K562 (cell line): ENCODE measurements at regions not wholly inside any gene's neighbourhood (a gene's known extent, or its start where the extent isn't known, plus 50 kb on each side); places are given as distances from the start of the nearest gene placed in this dataset.

Source experiments
- ATAC-seq: fragments of 200-7000 bp; cut with Tn5 transposase; 3 replicates; pipeline ENCODE4 v1.9.1; 2020; ENCODE audit warnings: moderate library complexity
- BruUV-seq: library from RNA; stranded (reverse); fragments of 400-500 nt; replicated peaks from 2 replicates; lab custom pipeline; 2021; lab: Mats Ljungman, UMichigan
- CTCF ChIA-PET: fragments of 300-600 bp; formaldehyde crosslinking; extraction: SDS; loops from one replicate; lab custom pipeline; 2021; ENCODE audit warnings: low intra/inter-chr PET ratio; lab: Yijun Ruan, JAX
- POLR2A ChIA-PET: fragments of 300-600, 350-650 bp; sonication (Branson Sonifier 250); formaldehyde crosslinking; extraction: SDS; loops from one replicate; lab custom pipeline; 2021; ENCODE audit warnings: antibody characterized with exemption, inconsistent platforms; lab: Yijun Ruan, JAX
- DNase-seq, 4 experiments: peaks; one replicate each; pipeline versions ENCODE4 v3.0.0 to v3.0.0-alpha.2; 2011 to 2018; ENCODE audit warnings: low spot score in 3 of 4, mixed read lengths in 3 of 4; ENCODE audit errors: extremely low read depth in 1 of 4
- FAIRE-seq: peaks from 2 replicates; lab custom pipeline; 2011; peaks lifted over from hg19 to GRCh38; lab: Jason Lieb, UNC
- H2AFZ ChIP-seq: 2 replicates; pipeline ENCODE4 v1.6.0; 2011; ENCODE audit warnings: low read depth, low read length, control low read depth, inconsistent platforms
- H3K27ac ChIP-seq: fragments of 200-600 bp; 3 replicates; pipeline ENCODE4 v1.8.0; 2011; ENCODE audit warnings: low read depth, mild to moderate bottlenecking, control low read depth, inconsistent platforms, low read length, moderate library complexity, mixed read lengths; ENCODE audit errors: extremely low read depth
- H3K27me3 ChIP-seq, 2 experiments: fragments of 300-600 bp in 1 of 2; 2 replicates in 1 of 2; 3 replicates in 1 of 2; pipeline versions ENCODE4 v1.6.0 to v1.8.0; 2011; ENCODE audit warnings: inconsistent platforms in 2 of 2, low read length in 2 of 2, mild to moderate bottlenecking in 1 of 2, mixed read lengths in 1 of 2, moderate library complexity in 1 of 2; ENCODE audit not compliant: control insufficient read depth in 2 of 2, insufficient read depth in 2 of 2
- H3K36me3 ChIP-seq: fragments of 300-600 bp; 3 replicates; pipeline ENCODE4 v1.8.0; 2011; ENCODE audit warnings: mild to moderate bottlenecking, low read length, inconsistent platforms; ENCODE audit not compliant: control insufficient read depth, insufficient read depth
- H3K4me1 ChIP-seq, 2 experiments: fragments of 200-600 bp in 1 of 2; replicated peaks in 1 of 2; 2 replicates in 1 of 2; 3 replicates in 1 of 2; pipeline versions ENCODE4 v1.5.1 to v1.8.0; 2011; ENCODE audit warnings: inconsistent platforms in 2 of 2, low read length in 2 of 2, mild to moderate bottlenecking in 1 of 2, mixed read lengths in 1 of 2, moderate library complexity in 1 of 2; ENCODE audit not compliant: control insufficient read depth in 2 of 2, insufficient read depth in 2 of 2
- H3K4me2 ChIP-seq: 2 replicates; pipeline ENCODE4 v1.6.1; 2011; ENCODE audit warnings: low read length, control low read depth, inconsistent platforms, mixed read lengths; ENCODE audit not compliant: insufficient read depth
- H3K4me3 ChIP-seq: fragments of 200-600 bp; sonication (generic), shearing (Covaris generic); 2 replicates; pipeline ENCODE4 v1.5.1; 2016; ENCODE audit warnings: control low read depth, inconsistent platforms
- H3K79me2 ChIP-seq: fragments of 200-600 bp; 3 replicates; pipeline ENCODE4 v1.8.0; 2011; ENCODE audit warnings: low read length, inconsistent platforms; ENCODE audit not compliant: control insufficient read depth, insufficient read depth
- H3K9ac ChIP-seq, 2 experiments: 2 replicates each; pipeline versions ENCODE4 v1.6.0 to v1.6.1; 2011; ENCODE audit warnings: low read depth in 2 of 2, low read length in 2 of 2, control low read depth in 1 of 2, inconsistent platforms in 1 of 2, mild to moderate bottlenecking in 1 of 2, mixed read lengths in 1 of 2; ENCODE audit not compliant: insufficient read depth in 1 of 2
- H3K9me1 ChIP-seq: one replicate; pipeline ENCODE4 v1.6.0; 2011; ENCODE audit warnings: inconsistent platforms, mild to moderate bottlenecking, low read length, moderate library complexity; ENCODE audit not compliant: control insufficient read depth, insufficient read depth
- H3K9me3 ChIP-seq: replicated peaks from 2 replicates; pipeline ENCODE4 v1.5.1; 2011; ENCODE audit warnings: low read depth, low read length, inconsistent platforms; ENCODE audit not compliant: control insufficient read depth, insufficient read depth
- H4K20me1 ChIP-seq: replicated peaks from 2 replicates; pipeline ENCODE4 v1.6.1; 2011; ENCODE audit warnings: low read length, inconsistent platforms, mixed read lengths; ENCODE audit not compliant: control insufficient read depth, insufficient read depth
- COPS2 ChIP-seq: fragments of 450-650 bp; conservative IDR thresholded peaks from 2 replicates; pipeline ENCODE4 v1.6.1; 2016; ENCODE audit warnings: mild to moderate bottlenecking, moderate library complexity
- CUX1 ChIP-seq: fragments of 200-800 bp; sonication (Bioruptor generic); IDR thresholded peaks from 2 replicates; pipeline ENCODE4 v1.6.1; 2016; ENCODE audit warnings: missing genetic modification characterization, missing compliant biosample characterization
- IRF2 ChIP-seq: sonication (generic); formaldehyde crosslinking; IDR thresholded peaks from 2 replicates; pipeline ENCODE4 v1.8.1; 2022; ENCODE audit warnings: mild to moderate bottlenecking, missing genetic modification reagents
- KLF13 ChIP-seq: fragments of 450-650 bp; IDR thresholded peaks from 2 replicates; pipeline ENCODE4 v1.6.1; 2016; ENCODE audit warnings: missing genetic modification characterization, low read depth, mild to moderate bottlenecking, missing compliant biosample characterization, moderate library complexity, borderline replicate concordance
- LCOR ChIP-seq: sonication (generic); formaldehyde crosslinking; IDR thresholded peaks from 2 replicates; pipeline ENCODE4 v1.8.0; 2022; ENCODE audit warnings: mild to moderate bottlenecking, missing genetic modification reagents
- PHTF2 ChIP-seq: fragments of 250-450 bp; sonication (Bioruptor Pico); IDR thresholded peaks from 2 replicates; pipeline ENCODE4 v1.5.0; 2021; ENCODE audit warnings: mild to moderate bottlenecking
- POLR3A ChIP-seq: IDR thresholded peaks from 2 replicates; pipeline ENCODE4 v1.6.1; 2011; ENCODE audit warnings: borderline replicate concordance, mild to moderate bottlenecking, moderate library complexity; ENCODE audit not compliant: insufficient read length, insufficient read depth; ENCODE audit errors: extremely low read depth
- U2AF2 ChIP-seq: fragments of 200-400 bp; formaldehyde crosslinking; optimal IDR thresholded peaks from 2 replicates; pipeline ENCODE3; 2017; ENCODE audit warnings: low read depth, mild to moderate bottlenecking, low read length
- ZNF224 ChIP-seq: sonication (generic); formaldehyde crosslinking; IDR thresholded peaks from 2 replicates; pipeline ENCODE4 v1.8.0; 2022; ENCODE audit warnings: mild to moderate bottlenecking, missing genetic modification reagents
- ZNF318 ChIP-seq, 2 experiments: fragments of 450-650 bp; IDR thresholded peaks; 2 replicates each; pipeline ENCODE4 v1.6.1; 2016; ENCODE audit warnings: mild to moderate bottlenecking in 2 of 2, borderline replicate concordance in 1 of 2, low read depth in 1 of 2, moderate library complexity in 1 of 2
- WGBS: fragments of 100-300 bp; shearing (Covaris generic); methylation state at CpG from one replicate; pipeline ENCODE4 v1.1.6; 2016; ENCODE audit warnings: low coverage, mixed read lengths; ENCODE audit not compliant: insufficient coverage; ENCODE audit errors: missing lambda C conversion rate; 5-methylcytosine and 5-hydroxymethylcytosine counted together
- in situ Hi-C: fragments of 300-500 bp; cut with MboI; formaldehyde crosslinking; loops from 4 replicates; pipeline ENCODE4 v1.15.0; 2018; ENCODE audit warnings: inconsistent platforms, mixed read lengths
- intact Hi-C: fragments of 100-400 bp; cut with micrococcal nuclease; formaldehyde crosslinking; loops from 2 replicates; pipeline ENCODE4 v1.14.2; 2022

- no peak overlapping the region for H2AFZ ChIP-seq
- no peak overlapping the region for H3K4me3 ChIP-seq
- POLR2A ChIA-PET, result no interaction called here
- no peaks in the 10 kb centered on the region for H3K4me1 ChIP-seq
- H3K79me2 ChIP-seq, result no peaks in the 10 kb centered on the region
- CTCF ChIA-PET, result no interaction called here
- intact Hi-C loops (no loop called here), in situ Hi-C loops (no loop called here)
- no peaks in the 10 kb centered on the region for H4K20me1 ChIP-seq
- no peaks in the 10 kb centered on the region for H3K27me3 ChIP-seq
- H3K9me1 ChIP-seq, result no peaks in the 10 kb centered on the region
- 0% methylated on average over 2 of the region's 2 CpGs for WGBS
- FAIRE-seq, result no peak
- H3K4me2 ChIP-seq, result no peak overlapping the region
- no peak for ATAC-seq
- H3K9me3 ChIP-seq, result no peaks in the 10 kb centered on the region
- H3K27ac ChIP-seq, result no peak overlapping the region
- DNase-seq, result no peak
- no TSS peak for BruUV-seq
- H3K36me3 ChIP-seq, result no peaks in the 10 kb centered on the region
- H3K9ac ChIP-seq, result no peak overlapping the region
- TF ChIP-seq U2AF2 (no peak), IRF2 (no peak), KLF13 (no peak), POLR3A (no peak), ZNF318 (IDR thresholded peaks at IDR 0.05; ENCODE audit: borderline replicate concordance in 1 of 2, low read depth in 1 of 2) (no peak), COPS2 (no peak), PHTF2 (CRISPR knock-in tag) (no peak), LCOR (CRISPR knock-in tag) (no peak), ZNF224 (CRISPR knock-in tag) (no peak), CUX1 (CRISPR knock-in tag) (no peak)
These were observed 292.3 kb upstream of the WWC1 start for GRCh38 chr5:167999182-167999581.
